Cardiac muscle cell (in vitro differentiated cells and primary cell): ENCODE measurements at regions not wholly inside any gene's neighbourhood (a gene's known extent, or its start where the extent isn't known, plus 50 kb on each side); places are given as distances from the start of the nearest gene placed in this dataset.
A peak's percentile ranks its signal among the peaks of the same experiment; 100 is the strongest.

Source experiments
- DNase-seq, 2 donors: peaks; one replicate each; pipeline versions ENCODE4 v3.0.0 to v3.0.0-alpha.2; 2010 to 2017; ENCODE audit warnings: low read depth in 1 of 2, low spot score in 1 of 2
- H3K27ac ChIP-seq: fragments of 200-600 bp; sonication (generic); 2 replicates; pipeline ENCODE4 v1.5.1; 2016
- H3K27me3 ChIP-seq: fragments of 200-600 bp; sonication (generic); 2 replicates; pipeline ENCODE4 v1.6.0; 2016; ENCODE audit warnings: control low read depth
- H3K36me3 ChIP-seq: fragments of 200-600 bp; sonication (generic); 2 replicates; pipeline ENCODE4 v1.5.1; 2016; ENCODE audit warnings: control low read depth
- H3K4me1 ChIP-seq: fragments of 200-600 bp; sonication (generic); 2 replicates; pipeline ENCODE4 v1.8.1; 2017; ENCODE audit warnings: low read depth, mild to moderate bottlenecking, mixed run types
- H3K4me3 ChIP-seq: fragments of 200-600 bp; sonication (generic); 2 replicates; pipeline ENCODE4 v1.5.1; 2016; ENCODE audit warnings: mild to moderate bottlenecking
- H3K9me3 ChIP-seq: fragments of 200-600 bp; sonication (generic); 2 replicates; pipeline ENCODE4 v1.5.1; 2017; ENCODE audit warnings: low read depth, mild to moderate bottlenecking, control low read depth
- CTCF ChIP-seq: IDR thresholded peaks from 2 replicates; pipeline ENCODE4 v1.5.1; 2012; ENCODE audit warnings: low read depth, mild to moderate bottlenecking, low read length

- TF ChIP-seq CTCF: no peak
- H3K4me1 ChIP-seq: no peaks in the 10 kb centered on the region
- no peak overlapping the region for H3K27ac ChIP-seq
- no peak overlapping the region for H3K4me3 ChIP-seq
- no peaks in the 10 kb centered on the region for H3K27me3 ChIP-seq
- no peaks in the 10 kb centered on the region for H3K36me3 ChIP-seq
- no peaks in the 10 kb centered on the region for H3K9me3 ChIP-seq
- DNase-seq: no peak
These were observed 170.8 kb upstream of the ANK3 start for GRCh38 chr10:60560451-60560850.

- DNase-seq: no peak
- Histone ChIP-seq H3K27ac (no peak overlapping the region), H3K4me3 (no peak overlapping the region), H3K9me3 (no peaks in the 10 kb centered on the region), H3K27me3 (no peaks in the 10 kb centered on the region), H3K4me1 (no peaks in the 10 kb centered on the region), H3K36me3 (no peaks in the 10 kb centered on the region)
- TF ChIP-seq CTCF: no peak
These were observed 166.0 kb upstream of the ANK3 start for GRCh38 chr10:60555700-60556099.

- H3K27ac ChIP-seq: no peak overlapping the region
- peak; percentile 19 to 32 for DNase-seq
- H3K4me3 ChIP-seq: no peak overlapping the region
- peaks cover 4% of the 10 kb centered on the region for H3K4me1 ChIP-seq
- no peaks in the 10 kb centered on the region for H3K9me3 ChIP-seq
- TF ChIP-seq CTCF: peak; percentile 30
- no peaks in the 10 kb centered on the region for H3K36me3 ChIP-seq
- H3K27me3 ChIP-seq: no peaks in the 10 kb centered on the region
These were observed 160.0 kb upstream of the ANK3 start for GRCh38 chr10:60549686-60550085.

GRCh38 chr10:60542657-60543056 is 153.0 kb upstream of the ANK3 start:
- Histone ChIP-seq H3K4me3 (no peak overlapping the region), H3K27me3 (no peaks in the 10 kb centered on the region), H3K36me3 (no peaks in the 10 kb centered on the region), H3K9me3 (no peaks in the 10 kb centered on the region), H3K27ac (no peak overlapping the region), H3K4me1 (peaks cover 23% of the 10 kb centered on the region)
- TF ChIP-seq CTCF: no peak
- DNase-seq: no peak

GRCh38 chr10:60541451-60541850 is 151.8 kb upstream of the ANK3 start:
- Histone ChIP-seq H3K36me3 (no peaks in the 10 kb centered on the region), H3K4me1 (peaks cover 23% of the 10 kb centered on the region), H3K27ac (peak overlapping the region; percentile 31), H3K4me3 (no peak overlapping the region), H3K9me3 (no peaks in the 10 kb centered on the region), H3K27me3 (no peaks in the 10 kb centered on the region)
- DNase-seq: peak in 1 of 2 donors; percentile 19
- TF ChIP-seq CTCF: no peak

GRCh38 chr10:60537697-60538096 is 148.0 kb upstream of the ANK3 start:
- Histone ChIP-seq H3K9me3 (no peaks in the 10 kb centered on the region), H3K27me3 (no peaks in the 10 kb centered on the region), H3K4me1 (peaks cover 15% of the 10 kb centered on the region), H3K36me3 (no peaks in the 10 kb centered on the region), H3K4me3 (no peak overlapping the region), H3K27ac (no peak overlapping the region)
- TF ChIP-seq CTCF: no peak
- no peak for DNase-seq
